Tibial artery (tissue), 4 donors: ENCODE measurements at regions not wholly inside any gene's neighbourhood (a gene's known extent, or its start where the extent isn't known, plus 50 kb on each side); places are given as distances from the start of the nearest gene placed in this dataset.

ENCODE experiments used
- DNase-seq, 2 donors: peaks; one replicate each; pipeline ENCODE4 v3.0.0-alpha.2; 2019
- H3K27ac ChIP-seq, 2 donors: fragments of 200-600 bp; sonication (generic) in 1 of 2; 1 replicate in 1 of 2; 2 replicates in 1 of 2; pipeline ENCODE4 v1.5.1; 2018 to 2019; ENCODE audit warnings: mild to moderate bottlenecking in 1 of 2
- H3K27me3 ChIP-seq, 2 donors: fragments of 200-600 bp; sonication (generic) in 1 of 2; one replicate each; pipeline versions ENCODE4 v1.5.1 to v1.6.0; 2016 to 2019
- H3K36me3 ChIP-seq, 3 donors: fragments of 200-600 bp; sonication (generic) in 2 of 3; one replicate each; pipeline ENCODE4 v1.5.1; 2016 to 2019; ENCODE audit warnings: mild to moderate bottlenecking in 2 of 3
- H3K4me1 ChIP-seq, 4 donors: fragments of 200-600 bp; sonication (generic) in 2 of 4; 1 replicate in 3 of 4; 2 replicates in 1 of 4; pipeline ENCODE4 v1.5.1; 2016 to 2019
- H3K4me3 ChIP-seq, 2 donors: fragments of 200-600 bp; sonication (generic) in 1 of 2; 1 replicate in 1 of 2; 2 replicates in 1 of 2; pipeline ENCODE4 v1.5.1; 2018 to 2019; ENCODE audit warnings: mild to moderate bottlenecking in 2 of 2
- H3K9me3 ChIP-seq, 3 donors: fragments of 200-600 bp; sonication (generic) in 1 of 3; one replicate each; pipeline ENCODE4 v1.5.1; 2016 to 2019
- intact Hi-C: fragments of 100-400 bp; cut with DNase I; formaldehyde crosslinking; loops from one replicate; pipeline ENCODE4 v1.15.0; 2023; ENCODE audit warnings: low total_unique reads
- TF ChIP-seq, protein P1 (sequence below), 2 experiments: fragments of 200-600 bp in 1 of 2; fragments of 450-650 bp in 1 of 2; IDR thresholded peaks; one replicate each; pipeline ENCODE4 v1.5.1; 2017 to 2019; ENCODE audit warnings: antibody characterized with exemption in 2 of 2, mild to moderate bottlenecking in 1 of 2, moderate library complexity in 1 of 2

DNA sequence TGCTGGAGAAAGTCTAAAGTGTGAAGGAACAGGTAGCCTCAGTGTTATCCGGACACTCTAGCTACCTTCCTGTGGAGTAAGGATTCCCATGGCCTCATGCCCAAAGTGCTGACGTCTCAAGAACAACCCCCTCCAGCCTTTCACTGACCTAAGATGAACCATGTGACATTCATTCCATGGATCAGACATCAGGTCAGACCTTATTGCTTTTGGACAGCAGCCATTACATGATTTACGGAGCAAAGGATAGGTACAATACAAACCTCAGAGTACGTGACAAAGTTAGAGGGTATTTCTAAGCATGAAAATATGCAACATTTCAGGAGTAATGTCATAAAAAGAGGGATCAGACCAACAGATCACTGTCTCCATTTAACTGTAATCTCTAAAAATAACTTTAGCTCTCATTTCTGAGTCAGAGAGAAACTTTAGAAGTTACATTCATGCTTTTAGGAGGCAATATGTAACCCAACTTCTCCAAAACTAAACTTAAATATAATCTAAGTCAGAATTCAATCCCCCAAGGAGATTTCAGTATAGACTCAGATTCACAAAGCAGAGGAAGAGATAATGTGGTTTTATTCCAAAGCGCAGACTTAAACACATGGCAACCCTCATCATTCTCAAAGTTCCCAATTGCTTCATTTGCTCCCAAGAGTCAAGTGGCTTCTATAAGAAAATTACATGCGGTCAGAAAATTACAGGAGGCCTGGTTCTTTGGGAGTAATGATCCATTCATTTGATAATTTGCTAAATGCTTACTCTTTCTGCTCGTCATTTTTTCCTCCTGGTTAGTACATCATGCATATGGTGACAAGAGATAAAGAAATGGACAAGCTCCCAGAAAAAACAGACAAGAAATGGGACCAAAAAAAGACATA is 280.4 kb downstream of the SETD4 start:
- TF ChIP-seq, protein P1, sequence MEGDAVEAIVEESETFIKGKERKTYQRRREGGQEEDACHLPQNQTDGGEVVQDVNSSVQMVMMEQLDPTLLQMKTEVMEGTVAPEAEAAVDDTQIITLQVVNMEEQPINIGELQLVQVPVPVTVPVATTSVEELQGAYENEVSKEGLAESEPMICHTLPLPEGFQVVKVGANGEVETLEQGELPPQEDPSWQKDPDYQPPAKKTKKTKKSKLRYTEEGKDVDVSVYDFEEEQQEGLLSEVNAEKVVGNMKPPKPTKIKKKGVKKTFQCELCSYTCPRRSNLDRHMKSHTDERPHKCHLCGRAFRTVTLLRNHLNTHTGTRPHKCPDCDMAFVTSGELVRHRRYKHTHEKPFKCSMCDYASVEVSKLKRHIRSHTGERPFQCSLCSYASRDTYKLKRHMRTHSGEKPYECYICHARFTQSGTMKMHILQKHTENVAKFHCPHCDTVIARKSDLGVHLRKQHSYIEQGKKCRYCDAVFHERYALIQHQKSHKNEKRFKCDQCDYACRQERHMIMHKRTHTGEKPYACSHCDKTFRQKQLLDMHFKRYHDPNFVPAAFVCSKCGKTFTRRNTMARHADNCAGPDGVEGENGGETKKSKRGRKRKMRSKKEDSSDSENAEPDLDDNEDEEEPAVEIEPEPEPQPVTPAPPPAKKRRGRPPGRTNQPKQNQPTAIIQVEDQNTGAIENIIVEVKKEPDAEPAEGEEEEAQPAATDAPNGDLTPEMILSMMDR (IDR thresholded peaks at IDR 0.05): no peak
- H3K4me1 ChIP-seq: peaks cover 0 to 20% (median 9%) of the 10 kb centered on the region in 4 donors
- no peak for DNase-seq
- intact Hi-C loops: no loop called here
- H3K4me3 ChIP-seq: no peak overlapping the region
- H3K9me3 ChIP-seq: no peaks in the 10 kb centered on the region
- no peak overlapping the region for H3K27ac ChIP-seq
- no peaks in the 10 kb centered on the region for H3K36me3 ChIP-seq
- H3K27me3 ChIP-seq: no peaks in the 10 kb centered on the region

DNA sequence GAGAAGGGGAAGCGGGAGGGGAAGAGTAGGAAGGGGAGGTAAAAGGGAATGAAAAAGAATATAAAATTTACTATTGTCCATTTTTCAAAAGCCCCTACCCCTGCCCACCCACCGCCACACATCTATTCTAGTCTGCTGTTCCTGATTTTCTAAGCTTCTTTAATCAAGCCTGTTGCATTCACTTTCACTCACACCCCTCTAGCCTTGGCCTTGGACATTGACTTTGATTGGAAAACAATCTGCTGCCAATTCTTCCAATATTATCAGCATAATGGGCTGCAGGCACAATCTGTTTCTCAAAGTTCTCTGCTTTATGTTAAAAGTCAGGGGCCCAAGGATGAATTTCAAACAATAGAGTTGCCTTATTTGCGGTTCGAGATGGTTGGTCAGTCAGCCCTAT is 281.2 kb downstream of the SETD4 start:
- intact Hi-C loops: no loop called here
- Histone ChIP-seq H3K27ac (no peak overlapping the region), H3K27me3 (no peaks in the 10 kb centered on the region), H3K36me3 (no peaks in the 10 kb centered on the region), H3K9me3 (no peaks in the 10 kb centered on the region), H3K4me1 (peaks cover 0 to 20% (median 9%) of the 10 kb centered on the region in 4 donors), H3K4me3 (no peak overlapping the region)
- TF ChIP-seq, protein P1 (IDR thresholded peaks at IDR 0.05): no peak
- DNase-seq: no peak

DNA sequence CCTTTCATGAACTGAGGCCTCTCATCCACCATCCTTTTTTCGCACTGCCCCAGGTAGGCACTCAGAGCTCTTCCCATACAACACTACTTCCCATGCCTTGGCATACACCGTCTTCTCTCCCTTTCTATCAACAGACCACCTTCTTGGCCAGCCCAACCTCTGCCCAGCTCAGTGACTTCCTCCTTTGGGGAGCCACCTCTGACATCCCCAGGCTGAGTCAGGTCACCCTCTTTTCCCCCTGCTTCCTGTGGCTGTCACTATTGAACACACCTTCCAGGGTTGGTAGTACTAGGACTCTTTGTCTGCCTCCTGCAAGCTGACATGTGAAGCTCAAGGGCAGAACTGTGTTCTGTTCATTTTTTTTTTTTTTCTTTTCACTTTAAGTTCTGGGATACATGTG is 283.2 kb downstream of the SETD4 start:
- Histone ChIP-seq H3K36me3 (no peaks in the 10 kb centered on the region), H3K4me3 (no peak overlapping the region), H3K27ac (no peak overlapping the region), H3K9me3 (no peaks in the 10 kb centered on the region), H3K27me3 (no peaks in the 10 kb centered on the region), H3K4me1 (peaks cover 0 to 27% (median 9%) of the 10 kb centered on the region in 4 donors)
- intact Hi-C loops: no loop called here
- TF ChIP-seq, protein P1 (IDR thresholded peaks at IDR 0.05): no peak
- no peak for DNase-seq

DNA sequence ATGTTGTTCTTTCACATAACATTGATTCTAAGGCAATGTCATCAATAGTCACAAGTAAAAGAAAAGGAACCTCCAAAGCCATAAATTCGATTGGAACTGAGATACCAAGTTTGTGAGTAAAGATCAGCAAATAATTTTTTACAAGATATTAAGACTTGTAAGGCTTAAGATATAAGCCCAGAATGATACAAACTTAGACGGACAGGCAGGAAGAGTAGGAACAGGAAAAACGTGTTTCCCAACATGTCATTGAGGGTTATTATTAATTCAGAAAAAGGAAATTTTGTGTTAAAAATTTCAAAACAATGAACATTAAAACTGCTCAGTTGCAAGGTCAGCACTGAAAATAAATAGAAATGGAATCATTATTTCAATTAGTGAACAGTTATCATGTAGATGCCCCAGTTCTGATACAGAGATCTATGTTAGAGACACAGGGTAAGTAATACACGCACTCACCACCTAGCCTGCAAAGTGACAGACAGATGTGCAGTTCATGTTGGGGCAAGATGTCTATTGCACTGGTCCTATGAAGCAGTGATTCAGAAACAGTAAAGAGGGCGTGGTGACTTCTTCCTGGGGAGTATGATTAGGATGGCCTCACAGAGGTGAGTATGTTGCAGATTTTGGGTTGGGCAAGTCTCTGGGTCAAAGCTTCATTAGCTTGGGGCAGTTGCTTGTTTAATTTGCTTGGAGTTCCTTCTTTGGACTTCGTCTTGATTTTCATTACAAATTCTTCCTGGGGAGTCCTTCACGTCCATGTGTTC is 284.4 kb downstream of the SETD4 start:
- no peak for DNase-seq
- no peak overlapping the region for H3K27ac ChIP-seq
- H3K4me1 ChIP-seq: peaks cover 0 to 23% (median 9%) of the 10 kb centered on the region in 4 donors
- TF ChIP-seq, protein P1 (IDR thresholded peaks at IDR 0.05): no peak
- no peaks in the 10 kb centered on the region for H3K27me3 ChIP-seq
- no peaks in the 10 kb centered on the region for H3K36me3 ChIP-seq
- no peaks in the 10 kb centered on the region for H3K9me3 ChIP-seq
- no peak overlapping the region for H3K4me3 ChIP-seq
- intact Hi-C loops: no loop called here

DNA sequence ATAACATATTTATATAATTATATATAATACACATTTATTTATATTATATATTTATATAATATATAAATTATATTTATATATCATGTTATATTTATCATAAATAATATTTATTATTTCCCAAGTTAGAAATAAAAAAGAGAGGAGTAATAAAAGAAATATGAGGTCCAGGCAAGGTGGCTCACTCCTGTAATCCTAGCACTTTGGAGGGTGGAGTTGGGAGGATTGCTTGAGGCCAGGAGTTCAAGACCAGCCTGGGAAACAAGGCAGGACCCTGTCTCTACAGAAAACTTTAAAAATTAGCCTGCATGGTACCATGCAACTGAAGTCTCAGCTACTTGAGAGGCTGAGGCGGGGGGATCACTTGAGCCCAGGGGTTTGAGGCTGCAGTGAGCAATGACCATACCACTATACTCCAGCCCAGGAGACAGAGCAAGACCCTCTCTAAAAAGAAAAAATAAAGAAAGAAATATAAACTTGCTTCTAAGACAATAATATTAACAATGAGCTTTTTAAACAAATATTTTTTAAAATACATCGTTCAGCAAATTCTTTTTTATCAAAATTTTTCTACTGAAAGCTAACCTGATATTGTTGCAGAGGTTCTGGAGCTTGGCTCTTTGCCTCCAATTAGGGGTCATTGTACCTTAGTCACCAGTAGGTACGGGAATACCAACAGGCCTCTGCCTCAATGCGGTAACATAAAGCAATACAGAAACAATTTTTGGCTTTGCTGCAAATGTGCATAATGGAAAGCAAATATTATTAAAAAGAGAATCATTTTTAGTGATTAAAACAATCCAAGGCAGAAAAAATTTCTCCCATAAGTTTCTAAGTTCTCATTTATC is 290.0 kb downstream of the SETD4 start:
- no peak for DNase-seq
- TF ChIP-seq, protein P1 (IDR thresholded peaks at IDR 0.05): no peak
- Histone ChIP-seq H3K27me3 (no peaks in the 10 kb centered on the region), H3K27ac (no peak overlapping the region), H3K36me3 (no peaks in the 10 kb centered on the region), H3K4me1 (peaks cover 0 to 21% (median 0%) of the 10 kb centered on the region in 4 donors), H3K4me3 (no peak overlapping the region), H3K9me3 (no peaks in the 10 kb centered on the region)
- intact Hi-C loops: no loop called here
